GM23248 (cell line): ENCODE measurements at regions not wholly inside any gene's neighbourhood (a gene's known extent, or its start where the extent isn't known, plus 50 kb on each side); places are given as distances from the start of the nearest gene placed in this dataset.

Experiments
- EZH2 ChIP-seq: fragments of 200-600 bp; sonication (generic); IDR thresholded peaks from 2 replicates; pipeline ENCODE4 v1.6.1; 2018; ENCODE audit warnings: antibody characterized with exemption, mild to moderate bottlenecking; ENCODE audit not compliant: insufficient read depth, poor library complexity, severe bottlenecking
- EZH2phosphoT487 ChIP-seq: fragments of 200-600 bp; sonication (generic); IDR thresholded peaks from 2 replicates; pipeline ENCODE4 v1.6.1; 2018; ENCODE audit warnings: antibody characterized with exemption, moderate library complexity, mild to moderate bottlenecking, low read depth; ENCODE audit not compliant: insufficient read depth

DNA sequence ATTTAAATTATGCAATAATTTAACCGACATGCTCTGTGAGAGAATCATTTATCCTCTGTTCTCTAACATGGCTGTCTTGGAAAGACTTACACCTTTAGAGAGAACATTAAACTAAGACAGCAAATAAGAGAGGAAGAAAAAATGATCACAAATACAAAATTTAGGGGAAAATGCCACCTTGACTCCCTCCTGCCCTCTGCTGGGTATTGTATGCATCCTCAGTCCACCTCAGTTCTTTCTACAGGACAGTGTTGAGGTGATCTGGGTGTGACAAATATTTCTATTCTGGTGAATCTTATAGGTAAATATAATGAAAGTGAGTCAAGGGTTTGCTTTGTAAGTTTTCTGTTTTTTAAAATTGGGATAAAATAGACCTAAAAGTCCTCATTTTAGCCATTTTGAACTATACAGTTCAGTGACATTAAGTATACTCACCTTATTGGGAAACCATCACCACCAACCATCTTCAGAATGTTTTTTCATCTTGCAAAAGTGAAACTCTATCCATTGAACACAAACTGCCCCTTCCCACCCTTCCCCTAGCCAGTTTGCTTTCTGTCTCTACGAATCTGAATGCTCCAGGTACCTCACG is 61.5 kb upstream of the ELMO1 start:
- no peak for TF ChIP-seq EZH2
- no peak for TF ChIP-seq EZH2phosphoT487
